Esophagus muscularis mucosa (tissue), 4 donors: ENCODE measurements at regions not wholly inside any gene's neighbourhood (a gene's known extent, or its start where the extent isn't known, plus 50 kb on each side); places are given as distances from the start of the nearest gene placed in this dataset.

Experiments used
- DNase-seq: peaks from one replicate; pipeline ENCODE4 v3.0.0-alpha.2; 2017; ENCODE audit errors: extremely low spot score
- H3K27ac ChIP-seq, 4 donors: fragments of 200-600 bp; sonication (generic); replicated peaks in 1 of 4; 1 replicate in 3 of 4; 2 replicates in 1 of 4; pipeline ENCODE4 v1.5.1; 2016 to 2019; ENCODE audit warnings: mild to moderate bottlenecking in 1 of 4
- H3K27me3 ChIP-seq, 4 donors: fragments of 200-600 bp; sonication (generic); one replicate each; pipeline versions ENCODE4 v1.5.1 to v1.6.0; 2016 to 2019
- H3K36me3 ChIP-seq, 4 donors: fragments of 200-600 bp; sonication (generic); one replicate each; pipeline ENCODE4 v1.5.1; 2016 to 2019
- H3K4me1 ChIP-seq, 4 donors: fragments of 200-600 bp; sonication (generic); one replicate each; pipeline ENCODE4 v1.5.1; 2016 to 2019
- H3K4me3 ChIP-seq, 4 donors: fragments of 200-600 bp; sonication (generic); 1 replicate in 2 of 4; 2 replicates in 2 of 4; pipeline ENCODE4 v1.5.1; 2016 to 2019; ENCODE audit warnings: mild to moderate bottlenecking in 4 of 4, moderate library complexity in 1 of 4
- H3K9me3 ChIP-seq, 4 donors: fragments of 200-600 bp; sonication (generic); 1 replicate in 3 of 4; 2 replicates in 1 of 4; pipeline ENCODE4 v1.5.1; 2016 to 2019
- CTCF ChIP-seq, 3 experiments: fragments of 200-600 bp in 2 of 3; fragments of 450-650 bp in 1 of 3; sonication (generic) in 2 of 3; IDR thresholded peaks; one replicate each; pipeline ENCODE4 v1.5.1; 2017 to 2019; ENCODE audit warnings: antibody characterized with exemption in 3 of 3, mild to moderate bottlenecking in 2 of 3, moderate library complexity in 1 of 3
- EP300 ChIP-seq: sonication (generic); formaldehyde crosslinking; IDR thresholded peaks from one replicate; pipeline ENCODE4 v1.6.1; 2017; ENCODE audit warnings: antibody characterized with exemption
- POLR2A ChIP-seq: fragments of 450-650 bp; IDR thresholded peaks from one replicate; pipeline ENCODE4 v1.6.1; 2017; ENCODE audit warnings: antibody characterized with exemption, moderate library complexity, mild to moderate bottlenecking, low read depth
- POLR2AphosphoS5 ChIP-seq, 2 donors: sonication (generic); formaldehyde crosslinking; IDR thresholded peaks; one replicate each; pipeline ENCODE4 v1.6.1; 2017; ENCODE audit warnings: antibody characterized with exemption in 2 of 2
- WGBS: methylation state at CpG from one replicate; pipeline ENCODE4 v1.1.5; 2018; 5-methylcytosine and 5-hydroxymethylcytosine counted together
- intact Hi-C: fragments of 100-400 bp; cut with DNase I; formaldehyde crosslinking; loops from one replicate; pipeline ENCODE4 v1.15.1; 2023

GRCh38 chr10:33882996-33883395, 548.5 kb upstream of the NRP1 start:
- Histone ChIP-seq H3K4me1 (no peaks in the 10 kb centered on the region), H3K27ac (no peak overlapping the region), H3K27me3 (no peaks in the 10 kb centered on the region), H3K9me3 (no peaks in the 10 kb centered on the region), H3K4me3 (no peak overlapping the region), H3K36me3 (no peaks in the 10 kb centered on the region)
- TF ChIP-seq POLR2AphosphoS5 (IDR thresholded peaks at IDR 0.05): no peak
- TF ChIP-seq CTCF (IDR thresholded peaks at IDR 0.05): no peak
- TF ChIP-seq EP300: no peak
- no peak for TF ChIP-seq POLR2A
- WGBS: 85% methylated on average over 1 of the region's 1 CpG
- intact Hi-C loops: no loop called here
- no peak for DNase-seq

DNA sequence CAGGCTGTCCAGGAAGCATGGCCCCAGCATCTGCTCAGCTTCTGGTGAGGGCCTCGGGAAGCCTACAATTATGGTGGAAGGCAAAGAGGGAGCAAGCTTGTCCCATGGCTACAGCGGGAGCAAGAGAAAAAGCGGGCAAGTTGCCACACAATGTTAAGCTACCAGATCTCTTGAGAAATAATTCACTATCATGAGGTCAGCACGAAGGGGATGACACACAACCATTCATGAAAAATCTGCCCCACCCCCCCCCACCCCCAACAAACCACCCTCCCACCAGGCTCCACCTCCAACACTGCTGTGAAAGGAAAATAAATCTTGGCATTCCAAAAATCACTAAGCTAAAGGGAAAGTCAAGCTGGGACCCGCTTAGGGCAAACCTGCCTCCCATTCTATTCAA, 545.8 kb upstream of the NRP1 start:
- Histone ChIP-seq H3K27ac (no peak overlapping the region), H3K36me3 (no peaks in the 10 kb centered on the region), H3K4me1 (peaks cover 0 to 4% (median 0%) of the 10 kb centered on the region in 4 donors), H3K4me3 (no peak overlapping the region), H3K27me3 (no peaks in the 10 kb centered on the region), H3K9me3 (no peaks in the 10 kb centered on the region)
- TF ChIP-seq CTCF (IDR thresholded peaks at IDR 0.05): no peak
- TF ChIP-seq EP300: no peak
- no peak for TF ChIP-seq POLR2A
- no peak for TF ChIP-seq POLR2AphosphoS5 (IDR thresholded peaks at IDR 0.05)
- intact Hi-C loops: no loop called here
- no peak for DNase-seq
- 92% methylated on average over 5 of the region's 5 CpGs for WGBS

- no peaks in the 10 kb centered on the region for H3K9me3 ChIP-seq
- intact Hi-C loops: no loop called here
- H3K4me3 ChIP-seq: no peak overlapping the region
- H3K27ac ChIP-seq: no peak overlapping the region
- TF ChIP-seq POLR2AphosphoS5 (IDR thresholded peaks at IDR 0.05): no peak
- no peak for TF ChIP-seq POLR2A
- TF ChIP-seq CTCF (IDR thresholded peaks at IDR 0.05): no peak
- no peak for TF ChIP-seq EP300
- 96% methylated on average over 10 of the region's 10 CpGs for WGBS
- H3K27me3 ChIP-seq: no peaks in the 10 kb centered on the region
- peaks cover 0 to 4% (median 0%) of the 10 kb centered on the region in 4 donors for H3K4me1 ChIP-seq
- H3K36me3 ChIP-seq: no peaks in the 10 kb centered on the region
- DNase-seq: no peak
Measured at GRCh38 chr10:33878238-33878786, 543.8 kb upstream of the NRP1 start.

DNA sequence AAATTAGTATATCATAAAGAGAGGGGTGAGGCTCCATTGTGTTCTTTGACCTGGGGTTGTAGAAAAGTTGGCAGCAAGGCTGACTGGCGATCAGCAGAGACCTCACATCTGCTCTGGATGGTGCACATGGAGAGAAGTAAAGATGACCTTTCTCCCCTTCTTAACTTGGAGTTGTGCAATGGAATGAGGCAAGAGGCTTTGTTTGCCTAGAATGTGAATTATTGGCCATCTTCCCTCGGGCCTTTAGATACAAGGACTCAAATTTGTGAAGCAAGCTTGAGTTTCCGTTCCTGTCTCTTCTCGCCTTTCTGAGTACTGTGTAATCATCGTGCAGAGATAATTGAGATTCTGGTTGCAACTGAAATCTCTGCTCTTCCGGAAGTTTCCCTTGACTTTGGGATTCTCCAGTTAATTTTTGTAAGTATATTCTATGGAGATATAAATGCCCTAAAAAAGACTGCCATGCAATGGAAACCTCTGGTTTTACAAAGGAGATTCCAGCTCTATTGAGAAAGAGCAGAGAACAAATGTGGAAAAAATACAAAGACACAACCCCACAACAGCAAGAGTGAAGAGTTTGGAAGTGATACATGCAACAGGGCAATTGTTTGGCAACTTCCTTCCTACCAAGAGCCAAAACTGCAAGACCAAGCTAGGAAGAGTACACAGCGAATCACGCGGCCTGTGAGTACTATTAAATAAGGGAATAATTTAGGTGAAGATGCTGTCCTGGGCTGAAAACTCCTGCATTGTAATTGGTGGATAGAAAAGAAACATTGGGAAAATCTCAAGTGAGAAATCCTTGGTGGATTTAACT, 542.3 kb upstream of the NRP1 start:
- H3K27ac ChIP-seq: no peak overlapping the region
- 84% methylated on average over 9 of the region's 9 CpGs for WGBS
- no peaks in the 10 kb centered on the region for H3K27me3 ChIP-seq
- no peaks in the 10 kb centered on the region for H3K9me3 ChIP-seq
- H3K4me1 ChIP-seq: peaks cover 0 to 4% (median 0%) of the 10 kb centered on the region in 4 donors
- no peaks in the 10 kb centered on the region for H3K36me3 ChIP-seq
- H3K4me3 ChIP-seq: no peak overlapping the region
- intact Hi-C loops: no loop called here
- TF ChIP-seq EP300 (no peak), POLR2A (no peak), CTCF (IDR thresholded peaks at IDR 0.05) (no peak), POLR2AphosphoS5 (IDR thresholded peaks at IDR 0.05) (no peak)
- DNase-seq: no peak
